Gastrocnemius medialis (tissue), 4 donors: ENCODE measurements at regions not wholly inside any gene's neighbourhood (a gene's known extent, or its start where the extent isn't known, plus 50 kb on each side); places are given as distances from the start of the nearest gene placed in this dataset.

Source experiments
- POLR2A ChIP-seq, 2 donors: fragments of 450-650 bp; IDR thresholded peaks; one replicate each; pipeline ENCODE4 v1.6.1; 2017; ENCODE audit warnings: antibody characterized with exemption in 2 of 2, mild to moderate bottlenecking in 2 of 2, moderate library complexity in 2 of 2
- TF ChIP-seq, protein P1 (sequence below), 5 experiments: fragments of 450-650 bp in 3 of 5; fragments of 200-600 bp in 2 of 5; sonication (generic) in 2 of 5; IDR thresholded peaks in 4 of 5; conservative IDR thresholded peaks in 1 of 5; 1 replicate in 4 of 5; 2 replicates in 1 of 5; pipeline ENCODE4 v1.5.1; 2016 to 2019; ENCODE audit warnings: antibody characterized with exemption in 5 of 5, mild to moderate bottlenecking in 3 of 5, moderate library complexity in 3 of 5

DNA sequence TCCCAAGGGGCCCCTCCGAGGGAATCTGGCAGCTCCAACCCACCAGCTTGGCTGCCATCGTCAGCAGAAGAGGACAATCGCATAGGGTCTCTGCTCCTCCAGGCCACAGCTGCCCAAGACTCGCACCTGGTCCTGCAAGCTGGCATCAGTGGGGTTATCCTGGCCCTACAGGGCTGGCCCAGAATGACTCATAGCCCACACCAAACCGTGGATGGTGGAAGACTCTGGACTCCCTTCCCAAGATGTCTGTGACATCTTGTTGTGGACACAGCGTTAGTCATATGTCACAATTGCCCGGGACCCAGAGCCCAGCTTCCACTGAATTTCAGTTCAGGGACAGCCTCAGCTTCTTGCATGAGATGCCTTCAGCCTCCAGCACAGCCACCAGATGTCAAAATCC is 91.5 kb upstream of the CUX1 start:
- TF ChIP-seq POLR2A (IDR thresholded peaks at IDR 0.05): no peak
- TF ChIP-seq, protein P1, sequence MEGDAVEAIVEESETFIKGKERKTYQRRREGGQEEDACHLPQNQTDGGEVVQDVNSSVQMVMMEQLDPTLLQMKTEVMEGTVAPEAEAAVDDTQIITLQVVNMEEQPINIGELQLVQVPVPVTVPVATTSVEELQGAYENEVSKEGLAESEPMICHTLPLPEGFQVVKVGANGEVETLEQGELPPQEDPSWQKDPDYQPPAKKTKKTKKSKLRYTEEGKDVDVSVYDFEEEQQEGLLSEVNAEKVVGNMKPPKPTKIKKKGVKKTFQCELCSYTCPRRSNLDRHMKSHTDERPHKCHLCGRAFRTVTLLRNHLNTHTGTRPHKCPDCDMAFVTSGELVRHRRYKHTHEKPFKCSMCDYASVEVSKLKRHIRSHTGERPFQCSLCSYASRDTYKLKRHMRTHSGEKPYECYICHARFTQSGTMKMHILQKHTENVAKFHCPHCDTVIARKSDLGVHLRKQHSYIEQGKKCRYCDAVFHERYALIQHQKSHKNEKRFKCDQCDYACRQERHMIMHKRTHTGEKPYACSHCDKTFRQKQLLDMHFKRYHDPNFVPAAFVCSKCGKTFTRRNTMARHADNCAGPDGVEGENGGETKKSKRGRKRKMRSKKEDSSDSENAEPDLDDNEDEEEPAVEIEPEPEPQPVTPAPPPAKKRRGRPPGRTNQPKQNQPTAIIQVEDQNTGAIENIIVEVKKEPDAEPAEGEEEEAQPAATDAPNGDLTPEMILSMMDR (IDR thresholded peaks at IDR 0.05 in 4 of 5, conservative IDR thresholded peaks at IDR 0.05 in 1 of 5): no peak
